ES-I3 (cell line): ENCODE measurements at regions not wholly inside any gene's neighbourhood (a gene's known extent, or its start where the extent isn't known, plus 50 kb on each side); places are given as distances from the start of the nearest gene placed in this dataset.
A peak's percentile ranks its signal among the peaks of the same experiment; 100 is the strongest.
"Not testable (repeated sequence)": the region's sequence is repeated elsewhere in the genome, so short reads cannot be mapped to it uniquely, and the experiment has no call there.

ENCODE experiments used
- H3K36me3 ChIP-seq: 2 replicates; pipeline ENCODE4 v1.6.1; 2013; ENCODE audit warnings: mild to moderate bottlenecking, low read length, control low read depth, moderate library complexity; ENCODE audit not compliant: insufficient read depth
- H3K4me1 ChIP-seq: 2 replicates; pipeline ENCODE4 v1.6.1; 2013; ENCODE audit warnings: mild to moderate bottlenecking, control low read depth, low read length; ENCODE audit not compliant: insufficient read depth
- H3K9ac ChIP-seq: 2 replicates; pipeline ENCODE4 v1.6.1; 2013; ENCODE audit warnings: low read depth, mild to moderate bottlenecking, low read length, moderate library complexity
- H3K9me3 ChIP-seq: 2 replicates; pipeline ENCODE4 v1.6.1; 2013; ENCODE audit warnings: mild to moderate bottlenecking, low read length, moderate library complexity; ENCODE audit not compliant: control insufficient read depth, insufficient read depth

DNA sequence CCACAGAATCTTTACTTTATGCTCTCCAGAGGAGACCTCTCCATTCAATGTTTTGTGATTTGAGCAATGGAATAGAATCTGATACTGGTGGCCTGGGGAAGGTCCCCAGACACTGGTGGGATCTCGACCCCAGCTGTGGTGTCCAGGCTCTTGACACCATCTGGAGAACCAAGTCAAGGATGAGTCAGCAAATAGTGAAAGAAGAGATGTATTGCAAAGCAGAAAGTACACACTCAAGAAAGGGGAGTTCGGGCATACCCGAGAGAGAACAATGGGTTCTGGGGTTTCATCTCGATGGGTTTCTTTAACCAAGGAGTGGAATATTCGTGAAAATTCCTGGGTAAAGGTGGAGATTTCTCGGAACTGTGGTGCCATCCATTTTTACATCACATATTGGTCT is 146.3 kb upstream of the NOTCH2NLA start:
- H3K4me1 ChIP-seq, H3K9ac ChIP-seq, H3K36me3 ChIP-seq, H3K9me3 ChIP-seq: not testable (repeated sequence)

DNA sequence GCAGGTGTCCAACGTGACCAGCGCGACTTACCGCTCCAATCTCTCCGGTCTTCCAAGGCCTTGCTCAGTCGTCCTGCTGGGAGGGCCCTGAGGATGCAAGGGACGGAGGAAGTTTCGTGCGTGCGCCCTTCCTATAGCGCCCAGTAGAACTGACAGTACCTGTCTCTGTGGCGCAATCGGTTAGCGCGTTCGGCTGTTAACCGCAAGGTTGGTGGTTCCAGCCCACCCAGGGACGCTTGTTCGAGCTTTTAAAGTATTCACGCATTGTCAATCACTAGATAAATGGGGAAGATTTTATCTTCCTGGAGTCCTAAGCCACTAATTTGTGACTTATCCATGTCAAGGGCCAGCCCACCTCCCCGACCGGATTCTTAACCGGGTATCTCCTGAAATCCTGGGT is 141.1 kb upstream of the NOTCH2NLA start:
- not testable (repeated sequence) for H3K9me3 ChIP-seq, H3K4me1 ChIP-seq, H3K36me3 ChIP-seq
- peak overlapping the region; percentile 47; the same call in 1 of the 2 replicates for H3K9ac ChIP-seq

DNA sequence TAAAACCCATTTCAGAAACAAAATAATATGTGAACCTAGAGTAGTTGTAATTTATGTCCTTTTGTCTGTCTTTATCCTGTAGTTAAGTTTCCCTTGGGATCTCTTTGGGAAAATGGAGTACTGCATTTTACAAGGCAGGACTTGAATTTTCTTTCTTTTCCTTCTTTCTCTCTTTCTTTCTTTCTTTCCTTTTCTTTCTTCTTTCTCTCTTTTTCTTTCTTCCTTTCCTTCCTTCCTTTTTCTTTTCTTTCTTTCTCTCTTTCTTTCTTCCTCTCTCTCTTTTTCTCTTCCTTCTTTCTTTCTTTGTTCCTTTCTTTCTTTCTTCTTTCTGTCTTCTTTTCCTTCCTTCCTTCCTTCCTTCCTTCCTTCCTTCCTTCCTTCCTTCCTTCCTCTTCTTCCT is 126.6 kb upstream of the NOTCH2NLA start:
- not testable (repeated sequence) for H3K4me1 ChIP-seq, H3K36me3 ChIP-seq, H3K9me3 ChIP-seq, H3K9ac ChIP-seq

DNA sequence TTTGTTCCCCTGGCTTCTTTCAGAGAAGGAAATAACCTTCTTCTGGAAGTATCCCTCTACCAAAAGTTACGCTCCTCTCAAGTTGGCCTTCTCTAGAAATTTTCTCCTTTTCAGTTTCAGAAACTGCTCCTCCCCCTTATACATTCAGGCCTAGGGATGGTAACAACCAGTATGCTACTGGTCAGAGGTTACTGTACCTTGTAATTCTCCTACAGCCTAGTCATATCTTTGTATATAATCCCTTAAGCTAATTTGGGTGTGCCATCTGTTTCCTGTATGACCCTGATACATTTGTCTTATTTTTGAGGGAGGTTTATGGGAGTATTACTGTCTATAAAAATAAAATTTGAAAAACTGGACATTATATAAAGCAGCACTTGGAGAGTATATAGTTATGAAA is 98.0 kb upstream of the NOTCH2NLA start:
- not testable (repeated sequence) for H3K9ac ChIP-seq, H3K9me3 ChIP-seq, H3K36me3 ChIP-seq, H3K4me1 ChIP-seq

DNA sequence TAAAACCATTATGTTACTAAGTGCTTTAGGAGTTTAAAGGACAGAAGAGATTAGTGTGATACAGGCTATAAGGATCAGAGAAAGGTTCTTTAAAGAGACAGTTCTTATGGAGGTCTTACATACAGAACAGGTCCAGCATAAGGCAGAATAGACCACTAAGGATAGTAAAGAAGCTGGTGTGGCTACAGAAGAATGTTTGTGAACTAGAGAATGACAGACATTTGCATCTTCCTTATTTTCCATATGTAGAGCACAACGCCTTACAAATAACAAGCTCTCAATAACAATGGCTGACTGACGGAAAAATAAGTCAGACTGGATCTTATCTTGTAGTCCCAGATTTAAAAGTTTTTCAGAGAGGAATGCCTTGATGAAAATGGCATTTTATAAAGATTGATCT is 95.6 kb upstream of the NOTCH2NLA start:
- not testable (repeated sequence) for H3K36me3 ChIP-seq, H3K4me1 ChIP-seq, H3K9me3 ChIP-seq, H3K9ac ChIP-seq

DNA sequence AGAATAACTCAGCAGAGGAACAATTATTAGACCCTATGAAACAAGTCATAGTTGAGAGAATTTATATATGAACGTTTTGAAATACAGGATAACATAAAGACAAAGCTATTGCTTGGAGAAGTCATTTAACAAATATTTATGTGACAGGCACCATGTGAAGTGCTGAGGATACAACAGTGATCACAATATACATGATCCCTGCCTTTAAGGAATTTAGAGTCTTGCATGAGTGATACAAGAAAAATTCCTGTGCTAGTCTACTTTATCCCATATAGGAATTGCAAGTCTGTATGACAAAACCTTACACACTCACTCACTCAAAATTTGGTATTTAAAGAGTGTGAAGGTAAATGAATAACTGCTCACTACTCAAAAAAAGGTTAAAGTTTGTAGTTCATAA is 94.5 kb upstream of the NOTCH2NLA start:
- H3K9ac ChIP-seq, H3K36me3 ChIP-seq, H3K4me1 ChIP-seq, H3K9me3 ChIP-seq: not testable (repeated sequence)

DNA sequence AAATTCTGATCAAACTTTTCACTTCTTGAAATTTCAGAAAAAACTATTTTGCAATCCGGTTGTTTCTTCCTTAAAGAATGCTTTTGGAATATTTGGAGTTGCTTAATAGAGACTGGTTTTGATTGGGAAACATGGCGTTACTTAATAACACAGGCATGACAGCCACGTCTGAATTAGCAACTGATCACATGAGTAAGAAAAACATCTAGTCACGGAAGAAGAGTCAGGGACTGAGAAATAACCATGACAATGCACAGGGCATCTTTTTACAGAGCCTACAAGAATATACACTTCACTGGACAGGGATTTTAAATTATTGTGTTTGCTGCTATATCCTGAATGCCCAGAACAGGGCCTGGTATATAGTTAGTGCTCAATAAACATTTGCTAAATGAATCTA is 94.1 kb upstream of the NOTCH2NLA start:
- H3K9me3 ChIP-seq, H3K4me1 ChIP-seq, H3K9ac ChIP-seq, H3K36me3 ChIP-seq: not testable (repeated sequence)

DNA sequence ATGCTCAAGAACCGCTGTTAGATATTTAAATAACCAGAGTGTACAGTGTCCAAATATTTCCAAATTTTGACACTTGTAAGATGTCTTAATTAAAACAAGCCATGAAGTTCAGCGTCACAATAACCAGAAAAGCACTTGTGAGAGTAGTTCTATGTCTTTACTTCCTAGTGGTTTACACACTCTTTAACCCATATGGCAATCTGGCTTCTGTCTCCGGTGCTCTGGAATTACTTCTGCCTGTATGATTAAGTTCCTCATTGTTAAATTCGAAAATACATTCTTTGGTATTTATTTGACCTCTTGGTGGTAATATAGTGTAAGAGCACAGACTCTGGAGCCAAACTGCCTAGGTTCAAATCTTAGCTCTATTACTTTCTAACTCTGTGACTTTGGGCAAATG is 89.9 kb upstream of the NOTCH2NLA start:
- not testable (repeated sequence) for H3K4me1 ChIP-seq, H3K36me3 ChIP-seq, H3K9me3 ChIP-seq, H3K9ac ChIP-seq

DNA sequence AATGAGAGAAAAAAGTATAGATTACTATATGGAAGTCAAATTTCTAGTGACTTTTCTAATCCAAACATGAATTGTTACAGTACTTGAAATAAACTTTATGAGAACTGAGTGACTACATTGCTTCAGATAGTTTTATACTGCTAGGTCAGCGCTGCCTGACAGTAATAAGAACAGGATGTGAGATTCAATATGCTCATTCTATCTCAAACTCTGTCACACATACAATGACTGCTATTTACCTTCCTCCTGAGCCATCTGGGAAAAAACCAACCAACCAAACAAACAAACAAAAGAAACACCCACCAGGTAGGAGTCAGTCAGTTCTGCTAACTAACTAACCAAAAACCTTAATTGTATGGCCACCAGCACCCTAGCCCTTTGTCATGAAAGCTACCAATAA is 89.0 kb upstream of the NOTCH2NLA start:
- not testable (repeated sequence) for H3K4me1 ChIP-seq, H3K9ac ChIP-seq, H3K36me3 ChIP-seq, H3K9me3 ChIP-seq

DNA sequence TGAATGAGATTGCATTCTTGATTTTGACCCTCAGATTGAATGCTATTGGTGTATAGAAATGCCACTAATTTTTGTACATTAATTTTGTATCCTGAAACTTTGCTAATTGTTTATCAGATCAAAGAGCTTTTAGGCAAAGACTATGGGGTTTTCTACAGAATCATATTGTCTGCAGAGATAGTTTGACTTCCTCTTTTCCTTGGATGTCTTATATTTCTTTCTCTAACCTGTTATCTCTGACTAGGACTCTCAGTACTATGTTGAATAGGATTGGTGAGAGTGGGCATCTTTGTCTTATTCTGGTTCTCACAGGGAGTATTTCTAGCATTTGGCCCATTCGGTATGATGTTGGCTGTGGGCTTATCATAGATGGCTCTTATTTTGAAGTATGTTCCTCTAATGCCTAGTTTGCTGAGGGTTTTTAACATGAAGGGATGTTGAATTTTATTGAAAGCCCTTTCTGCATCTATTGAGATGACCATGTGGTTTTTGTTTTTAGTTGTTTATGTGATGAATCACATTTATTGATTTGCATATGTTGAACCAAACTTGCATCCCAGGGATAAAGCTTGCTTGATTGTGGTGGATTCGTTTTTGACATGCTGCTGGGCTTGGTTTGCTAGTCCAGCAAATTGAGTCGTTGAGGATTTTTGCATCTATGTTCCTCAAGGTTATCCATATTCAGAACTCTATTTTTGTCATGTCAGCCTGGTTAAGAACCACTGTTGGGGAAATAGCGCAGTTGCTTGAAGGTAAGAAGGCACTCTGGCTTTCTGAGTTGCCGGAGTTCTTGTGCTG is 85.8 kb upstream of the NOTCH2NLA start:
- not testable (repeated sequence) for H3K9ac ChIP-seq, H3K36me3 ChIP-seq, H3K9me3 ChIP-seq, H3K4me1 ChIP-seq

DNA sequence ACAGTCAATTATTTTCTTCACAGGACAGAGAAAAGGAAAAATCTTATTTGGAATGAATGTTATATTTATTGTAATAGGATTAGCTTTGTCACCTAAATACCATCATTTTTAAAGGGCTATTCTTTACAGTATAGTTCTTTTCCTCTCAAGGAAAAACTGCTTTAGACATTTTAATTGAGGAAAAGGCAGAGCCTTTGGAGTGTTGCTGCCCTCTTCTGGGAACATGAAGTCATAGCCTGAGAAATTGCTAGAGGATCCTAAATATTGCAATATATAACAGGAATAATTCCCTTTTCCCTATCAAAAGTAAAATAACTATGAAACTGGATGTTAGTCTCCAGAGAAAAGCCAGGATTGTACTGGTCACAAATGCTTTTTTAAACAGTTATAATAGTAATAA is 81.8 kb upstream of the NOTCH2NLA start:
- not testable (repeated sequence) for H3K4me1 ChIP-seq, H3K36me3 ChIP-seq, H3K9ac ChIP-seq, H3K9me3 ChIP-seq

DNA sequence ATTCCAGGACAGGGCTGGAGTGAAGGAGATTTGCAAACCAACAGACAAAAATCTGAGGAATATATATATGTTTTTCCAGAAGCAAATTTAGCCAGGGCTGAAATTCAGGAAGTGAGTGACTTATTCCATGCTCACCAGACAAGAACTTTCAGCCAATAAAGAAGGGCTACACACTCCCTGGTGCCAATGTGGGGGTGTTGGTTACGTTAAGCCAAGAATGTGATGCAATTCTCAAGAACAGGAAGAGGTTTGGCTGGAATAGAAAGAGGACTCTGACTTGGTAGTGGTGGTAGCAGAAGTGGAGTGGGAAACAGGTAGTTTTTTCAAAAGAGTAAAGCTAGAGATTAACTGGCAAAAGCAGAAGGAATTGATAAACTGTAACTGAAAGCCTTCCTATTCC is 80.6 kb upstream of the NOTCH2NLA start:
- H3K4me1 ChIP-seq, H3K9ac ChIP-seq, H3K9me3 ChIP-seq, H3K36me3 ChIP-seq: not testable (repeated sequence)

DNA sequence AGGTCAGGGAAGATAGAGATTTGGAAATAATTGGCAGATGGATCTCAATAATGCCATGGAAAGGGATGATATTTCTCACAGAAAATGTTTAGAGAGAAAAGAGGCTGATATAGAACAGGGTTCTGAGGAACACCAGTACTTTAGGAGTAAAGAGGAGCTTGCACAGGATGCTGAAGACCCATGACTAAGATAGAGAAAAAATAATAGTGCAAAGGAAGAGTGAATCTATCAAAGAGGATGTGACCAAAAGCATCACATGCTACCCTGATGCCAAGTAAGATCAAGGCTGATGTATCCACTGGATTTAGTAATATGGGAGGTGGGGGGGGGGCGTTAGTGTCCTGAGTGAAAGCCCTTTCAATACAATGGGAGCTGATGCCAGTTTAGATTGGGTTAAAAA is 80.1 kb upstream of the NOTCH2NLA start:
- H3K4me1 ChIP-seq, H3K36me3 ChIP-seq, H3K9ac ChIP-seq, H3K9me3 ChIP-seq: not testable (repeated sequence)

DNA sequence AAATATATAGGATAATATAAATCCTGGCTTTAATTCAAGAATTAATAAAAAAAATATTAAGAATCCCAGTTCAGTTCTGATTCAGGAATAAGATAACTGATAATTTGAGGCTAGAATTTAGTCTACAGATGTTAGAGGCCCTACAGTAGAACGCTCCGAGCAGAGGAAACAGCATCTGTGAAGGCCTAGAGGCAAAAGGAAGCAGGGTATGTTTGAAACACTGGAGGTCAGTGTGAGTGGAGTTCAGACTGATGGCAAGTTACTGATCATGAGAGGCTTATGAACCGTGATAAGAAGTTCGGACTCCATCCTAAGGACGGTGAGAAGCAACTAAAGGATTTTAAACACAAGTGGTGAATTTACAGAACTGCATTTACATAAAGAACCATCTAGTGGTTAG is 79.3 kb upstream of the NOTCH2NLA start:
- not testable (repeated sequence) for H3K4me1 ChIP-seq, H3K9me3 ChIP-seq, H3K36me3 ChIP-seq, H3K9ac ChIP-seq

DNA sequence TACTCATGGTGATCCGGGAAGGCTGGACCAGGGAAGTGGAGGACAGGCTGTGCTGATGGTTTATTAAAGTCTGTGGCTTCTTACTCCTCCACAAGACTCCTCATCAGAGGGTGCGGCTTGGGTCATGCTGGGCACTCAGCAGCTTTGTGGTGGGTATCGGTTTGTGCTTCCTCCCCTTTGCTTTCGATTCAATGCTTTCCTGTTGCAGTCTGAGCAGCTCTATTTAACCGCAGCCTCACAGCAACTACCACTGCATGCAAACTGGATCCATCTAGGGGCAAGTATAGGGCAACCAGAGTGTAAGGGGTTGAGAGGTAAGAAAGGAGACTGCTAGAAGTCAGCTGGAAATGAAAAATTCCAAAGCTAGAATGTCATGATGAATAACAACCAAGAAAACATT is 78.8 kb upstream of the NOTCH2NLA start:
- H3K36me3 ChIP-seq, H3K9me3 ChIP-seq, H3K4me1 ChIP-seq, H3K9ac ChIP-seq: not testable (repeated sequence)

DNA sequence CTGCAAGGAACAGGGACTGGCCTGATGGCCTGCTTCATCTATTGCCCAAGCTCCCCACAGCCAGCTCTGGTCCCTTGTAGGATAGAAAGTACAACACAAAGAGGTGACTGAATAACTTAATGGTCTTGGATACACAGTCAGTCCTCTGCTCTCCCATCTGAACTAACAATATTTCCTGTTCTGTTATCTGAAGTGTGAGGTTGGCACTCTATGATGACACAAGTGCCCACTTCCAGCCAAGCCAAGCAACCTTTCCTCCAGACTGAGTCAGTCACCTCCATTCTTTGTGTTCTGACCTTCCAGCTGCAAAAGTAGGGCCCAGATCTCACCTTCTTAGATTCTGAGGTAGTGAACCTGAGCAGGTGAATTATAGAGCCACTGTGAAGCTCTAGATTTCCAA is 77.8 kb upstream of the NOTCH2NLA start:
- not testable (repeated sequence) for H3K9ac ChIP-seq, H3K36me3 ChIP-seq, H3K9me3 ChIP-seq, H3K4me1 ChIP-seq
